GM19452 (cell line): ENCODE measurements at regions not wholly inside any gene's neighbourhood (a gene's known extent, or its start where the extent isn't known, plus 50 kb on each side); places are given as distances from the start of the nearest gene placed in this dataset.
"Not testable (repeated sequence)": the region's sequence is repeated elsewhere in the genome, so short reads cannot be mapped to it uniquely, and the experiment has no call there.

Experiments used
- ATAC-seq: cut with Tn5 transposase; IDR thresholded peaks from one replicate; pipeline ENCODE4 v1.9.1; 2021; ENCODE audit not compliant: unreplicated experiment

DNA sequence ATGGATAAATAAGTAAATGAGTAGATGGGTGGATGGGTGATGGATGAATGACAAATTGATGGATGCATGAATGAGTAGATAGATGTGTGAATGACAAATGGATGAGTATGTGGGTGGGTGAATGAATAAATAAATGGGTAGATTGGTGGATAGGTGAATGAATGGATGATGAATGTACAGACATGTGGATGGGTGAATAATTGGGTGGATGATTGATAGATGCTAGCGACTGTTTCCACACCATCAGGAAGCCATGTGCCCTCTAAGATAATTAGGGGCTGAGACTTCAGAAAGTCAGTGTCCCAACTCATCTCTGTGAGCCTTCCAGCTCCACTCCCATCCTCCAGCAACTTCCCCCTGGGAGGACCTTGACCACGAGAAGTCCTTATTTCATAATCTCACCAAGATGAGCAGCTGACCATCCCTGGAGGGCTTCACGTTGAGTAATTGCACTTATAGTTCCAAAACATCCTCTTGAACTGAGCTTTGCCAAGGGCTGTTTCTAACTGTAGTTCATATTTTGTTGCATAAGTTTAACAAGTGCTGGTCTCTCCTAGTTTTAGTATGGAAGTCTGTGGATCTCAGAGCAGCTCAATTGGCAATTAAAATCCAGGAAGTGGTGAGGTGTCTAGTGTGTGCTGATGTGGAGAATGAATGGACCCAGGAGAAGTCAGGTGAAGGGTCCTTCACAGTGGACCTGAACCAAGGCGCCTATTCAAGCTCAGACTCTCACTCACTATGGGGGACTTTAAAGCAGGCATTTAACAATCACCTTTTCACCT, 295.7 kb downstream of the ADGRD1 start:
- ATAC-seq: no peak

DNA sequence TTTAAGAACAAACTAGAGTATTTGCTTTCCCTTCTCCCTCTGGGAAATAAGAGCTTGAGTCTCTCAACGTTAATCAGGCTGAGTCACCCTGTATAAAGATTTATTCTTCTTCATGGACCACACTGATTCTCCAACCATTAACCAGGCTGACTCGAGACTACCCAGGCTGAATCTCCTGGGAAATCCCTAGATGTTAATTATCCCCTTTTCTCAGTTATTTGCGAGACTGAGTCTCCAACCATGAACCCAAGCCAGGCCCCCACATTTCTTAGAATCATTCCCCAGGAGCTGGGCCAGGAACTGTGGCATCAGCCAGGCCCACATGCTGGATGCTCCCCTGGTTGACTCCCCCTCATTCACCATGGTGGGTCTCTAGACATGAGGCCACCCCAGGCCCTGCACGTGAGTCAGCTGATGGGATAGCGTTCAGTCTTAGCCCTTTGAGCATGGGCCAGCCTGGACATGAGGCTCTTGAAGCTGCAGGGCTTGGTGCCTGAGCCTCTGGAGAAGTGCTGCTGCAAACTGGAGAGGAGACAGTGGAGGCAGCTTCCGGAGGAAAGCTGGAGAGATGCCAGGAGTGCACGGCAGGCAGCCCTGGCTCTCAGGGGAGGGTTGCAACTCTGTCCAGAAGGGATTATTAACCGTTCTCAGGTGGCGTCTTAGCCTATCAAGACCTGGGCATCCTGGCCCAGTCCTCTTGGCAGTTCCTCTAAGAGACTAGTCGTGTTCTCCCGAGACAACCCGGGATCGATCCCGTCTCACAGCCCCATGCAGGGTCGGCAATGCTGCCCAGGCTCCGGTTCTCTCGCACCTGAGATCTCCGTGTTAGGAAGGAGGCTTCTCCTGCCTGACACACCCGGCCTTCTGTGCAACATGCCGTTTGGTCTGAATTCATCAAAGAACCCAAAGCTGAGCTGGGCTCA, 296.6 kb downstream of the ADGRD1 start:
- ATAC-seq: no peak

DNA sequence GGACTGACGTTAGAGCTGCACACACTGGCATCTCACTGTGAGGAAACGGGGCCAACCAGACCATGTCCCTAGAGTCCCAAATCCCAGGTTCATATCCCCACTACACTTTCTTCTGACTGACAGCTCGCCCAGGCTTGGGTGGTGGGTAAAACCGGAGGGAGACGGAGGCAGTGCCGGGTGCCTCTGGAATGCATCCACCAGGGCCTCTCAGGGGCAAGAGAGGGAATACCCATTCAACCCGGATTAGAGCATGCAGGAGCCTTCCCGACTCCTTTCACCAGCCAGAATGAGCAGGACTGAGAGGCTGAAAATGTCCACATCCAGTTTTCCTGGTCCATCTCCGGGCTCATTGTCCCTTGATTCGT, 297.2 kb downstream of the ADGRD1 start:
- ATAC-seq: no peak

DNA sequence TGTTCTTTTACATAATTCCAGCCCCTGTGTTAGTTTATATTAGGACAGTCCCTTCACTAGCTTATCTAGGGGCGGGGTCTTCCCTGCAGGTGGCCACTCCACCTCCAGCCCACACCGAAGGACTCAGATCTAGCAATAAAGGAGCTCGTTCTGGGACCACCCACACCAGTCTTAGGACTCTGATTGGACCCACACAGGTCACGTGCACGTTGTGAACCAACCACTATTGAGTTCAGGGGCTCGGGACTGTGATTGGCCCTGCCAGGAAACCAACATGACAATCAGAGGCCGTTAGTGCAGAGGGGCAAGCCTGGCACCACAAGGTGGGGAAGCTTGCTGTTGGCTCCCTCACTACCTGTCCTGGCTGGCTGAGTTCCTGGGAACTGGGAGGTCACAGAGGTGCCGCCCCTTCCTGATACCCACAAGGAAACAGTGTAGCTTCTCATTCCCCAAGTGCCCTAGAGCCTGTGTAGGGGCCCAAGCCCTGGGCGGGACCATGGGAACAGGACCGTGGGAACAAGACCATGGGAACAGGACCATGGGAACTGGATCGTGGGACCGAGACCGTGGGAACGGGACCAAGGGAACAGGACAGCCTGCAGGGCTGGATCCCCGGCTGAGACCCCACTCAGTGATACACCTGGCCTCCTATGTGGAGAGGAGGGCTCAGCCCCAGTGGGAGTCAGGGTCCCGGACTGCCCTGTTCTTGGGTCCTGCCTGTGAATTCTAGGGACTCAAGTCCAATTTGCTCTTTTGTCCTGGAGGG, 297.8 kb downstream of the ADGRD1 start:
- ATAC-seq: no peak

DNA sequence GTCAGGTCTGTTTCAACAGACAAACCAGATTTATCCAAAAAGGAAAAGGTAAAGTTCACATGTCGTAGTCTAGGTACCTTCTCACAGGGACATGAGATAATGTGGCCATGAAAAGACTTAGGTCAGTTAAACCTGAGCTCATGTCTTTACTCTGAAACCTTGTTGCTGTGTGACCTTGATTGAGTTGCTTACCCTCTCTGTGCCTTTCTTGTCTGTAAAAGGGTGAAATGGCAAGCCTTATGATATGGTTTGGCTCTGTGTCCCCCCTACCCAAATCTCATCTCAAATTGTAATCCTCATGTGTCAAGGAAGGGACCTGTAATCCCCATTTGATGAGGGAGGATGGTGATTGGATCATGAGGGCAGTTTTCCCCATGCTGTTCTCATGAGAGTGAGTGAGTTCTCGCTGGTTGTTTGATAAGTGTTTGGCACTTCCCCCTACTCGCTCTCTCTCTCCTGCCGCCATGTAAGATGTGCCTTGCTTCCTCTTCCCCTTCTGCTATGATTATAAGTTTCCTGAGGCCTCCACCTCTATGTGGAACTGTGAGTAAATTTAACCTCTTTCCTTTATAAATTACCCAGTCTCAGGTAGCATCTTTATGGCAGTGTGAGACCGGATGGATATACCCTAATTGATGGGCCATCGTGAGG, 299.8 kb downstream of the ADGRD1 start:
- ATAC-seq: no peak

DNA sequence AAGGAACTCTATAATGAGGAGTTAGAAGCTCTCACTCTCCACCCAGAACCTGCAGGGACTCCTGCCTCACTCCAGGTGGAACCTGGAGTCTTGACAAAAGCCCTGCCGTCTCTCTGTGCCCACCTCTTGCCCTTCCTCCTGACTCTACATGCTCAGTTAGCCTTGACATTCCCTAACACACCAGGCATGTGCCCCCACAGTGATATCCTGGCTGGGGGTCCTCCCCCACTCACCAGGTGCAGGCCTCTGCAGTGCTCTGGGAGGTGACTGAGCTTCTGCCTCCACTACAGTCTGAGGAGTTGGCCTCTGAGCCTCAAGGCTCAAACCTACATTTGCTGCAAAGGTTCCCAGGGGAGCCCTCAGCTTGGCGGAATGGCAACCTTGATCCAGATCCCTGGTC, 300.7 kb downstream of the ADGRD1 start:
- ATAC-seq: no peak

DNA sequence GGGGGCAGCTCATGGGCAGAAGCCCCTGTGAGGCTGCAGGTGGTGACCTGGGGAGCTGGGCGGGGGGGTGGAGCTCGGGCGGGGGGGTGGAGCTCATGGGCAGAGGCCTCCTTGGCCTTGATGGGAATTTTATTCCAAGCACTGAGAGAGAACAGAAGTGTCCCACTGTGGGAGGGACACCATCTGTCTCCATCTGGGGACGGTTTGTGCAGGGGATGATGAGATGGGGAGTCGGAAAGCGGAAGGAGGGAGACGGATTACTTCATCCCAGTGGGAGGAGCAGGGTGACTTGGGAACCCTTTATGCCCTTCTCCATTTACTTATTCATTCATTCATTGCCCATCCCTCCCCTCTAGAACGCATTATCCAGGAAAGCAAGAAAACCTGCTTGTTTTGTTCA, 304.7 kb downstream of the ADGRD1 start:
- no peak for ATAC-seq

DNA sequence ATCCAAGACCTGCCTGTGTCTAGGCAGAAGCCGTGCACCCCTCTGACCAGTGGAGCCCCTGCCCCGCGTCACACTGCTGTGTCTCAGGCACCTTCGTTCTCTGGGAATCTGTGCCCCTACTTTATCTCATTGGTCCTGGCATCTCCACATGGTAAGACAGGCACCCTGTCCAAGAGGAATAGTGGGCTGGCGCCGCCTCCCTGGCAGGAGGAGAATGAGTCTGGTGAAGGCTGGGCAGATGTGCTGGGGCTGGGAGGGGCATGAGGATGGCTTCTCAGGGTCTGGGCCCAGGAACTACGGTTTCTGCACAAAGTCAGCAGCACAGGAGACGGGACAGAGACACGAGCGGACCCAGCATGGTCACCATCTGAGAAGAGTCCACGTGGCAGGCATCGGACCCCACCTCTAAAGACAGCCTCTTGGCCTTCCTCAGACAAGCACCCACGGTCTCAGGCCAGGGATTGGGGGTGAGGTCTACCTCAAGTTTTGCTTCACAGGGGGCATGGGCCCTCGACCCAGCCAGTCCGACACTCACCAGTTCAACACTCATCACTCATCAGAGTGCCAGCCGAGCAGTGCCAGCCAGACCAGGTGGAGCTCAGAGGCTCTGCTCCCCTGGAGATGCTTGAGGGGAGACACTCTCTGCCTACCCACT, 306.7 kb downstream of the ADGRD1 start:
- no peak for ATAC-seq

DNA sequence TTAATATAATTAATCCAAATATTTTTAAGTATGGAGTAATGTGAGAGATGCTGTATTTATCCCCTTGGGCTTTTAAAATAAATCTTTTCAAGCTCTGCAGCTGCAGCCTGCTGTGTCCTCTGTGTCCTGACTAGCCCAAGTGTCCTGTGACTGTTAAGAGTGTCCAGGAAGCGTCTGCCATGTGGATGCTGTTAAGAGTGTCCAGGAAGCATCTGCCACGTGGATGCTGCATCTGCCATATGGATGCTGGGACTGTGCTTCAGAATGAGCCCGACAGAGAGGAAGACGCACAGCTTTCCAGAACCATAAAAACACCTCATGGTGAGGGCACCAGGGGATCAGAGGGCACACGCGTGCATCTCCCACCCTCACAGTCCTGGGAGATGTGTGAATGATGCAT, 307.2 kb downstream of the ADGRD1 start:
- ATAC-seq: no peak

DNA sequence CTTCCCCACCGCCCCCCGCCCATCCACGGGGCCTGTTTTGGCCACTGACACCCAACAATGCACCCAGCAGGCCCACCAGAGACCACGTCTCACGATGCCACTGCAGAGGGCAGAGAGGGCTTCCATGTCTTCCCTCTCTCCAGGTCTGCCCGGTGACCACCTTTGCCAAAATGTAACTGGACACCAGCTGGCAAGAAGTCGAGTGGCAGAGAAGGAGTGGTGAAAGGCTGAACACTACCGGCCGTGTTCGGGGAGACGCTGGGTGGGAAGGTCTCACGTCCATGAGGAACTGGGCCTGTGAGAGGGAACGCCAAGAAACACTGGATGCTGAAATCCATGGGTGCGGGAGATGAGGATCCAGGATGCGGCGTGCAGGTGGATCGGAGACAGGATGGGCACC, 308.2 kb downstream of the ADGRD1 start:
- ATAC-seq: no peak

DNA sequence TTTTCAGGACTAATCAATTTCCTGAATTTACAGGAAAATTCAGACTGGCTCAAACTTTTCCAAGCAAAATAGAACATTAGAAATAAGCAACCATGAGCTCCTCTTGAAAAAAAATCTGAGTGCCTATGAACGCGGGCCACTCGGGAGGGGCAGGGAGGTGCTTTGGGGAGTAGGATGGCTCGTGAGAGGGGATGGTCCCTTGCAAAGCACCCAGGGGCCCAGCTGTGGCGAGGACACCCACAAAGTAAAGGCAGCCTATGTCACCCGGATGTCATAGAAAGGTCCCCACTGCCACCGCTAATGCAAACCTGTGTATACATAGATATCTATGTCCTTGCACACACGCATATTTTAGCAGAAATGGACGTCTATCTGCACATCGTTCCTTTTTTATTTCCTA, 309.9 kb downstream of the ADGRD1 start:
- ATAC-seq: no peak

DNA sequence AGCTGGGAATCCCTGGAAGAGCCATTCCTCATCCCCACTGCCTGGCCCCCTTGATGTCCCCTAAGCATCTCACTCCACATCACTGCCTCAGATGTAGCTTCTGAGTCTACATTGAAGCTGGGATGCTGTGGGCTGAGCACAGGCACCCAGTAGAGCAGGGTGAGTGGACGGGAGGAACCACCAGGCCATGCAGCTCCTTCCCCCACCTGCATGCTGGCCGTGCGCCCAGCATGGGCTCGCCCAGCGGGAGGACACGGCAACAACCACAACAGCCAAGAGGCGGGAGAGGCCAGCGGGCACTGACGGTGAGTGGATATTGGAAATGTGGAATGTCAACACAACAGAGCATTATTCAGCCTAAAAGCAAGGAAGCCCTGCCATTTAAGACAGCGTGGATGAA, 310.9 kb downstream of the ADGRD1 start:
- ATAC-seq: no peak

DNA sequence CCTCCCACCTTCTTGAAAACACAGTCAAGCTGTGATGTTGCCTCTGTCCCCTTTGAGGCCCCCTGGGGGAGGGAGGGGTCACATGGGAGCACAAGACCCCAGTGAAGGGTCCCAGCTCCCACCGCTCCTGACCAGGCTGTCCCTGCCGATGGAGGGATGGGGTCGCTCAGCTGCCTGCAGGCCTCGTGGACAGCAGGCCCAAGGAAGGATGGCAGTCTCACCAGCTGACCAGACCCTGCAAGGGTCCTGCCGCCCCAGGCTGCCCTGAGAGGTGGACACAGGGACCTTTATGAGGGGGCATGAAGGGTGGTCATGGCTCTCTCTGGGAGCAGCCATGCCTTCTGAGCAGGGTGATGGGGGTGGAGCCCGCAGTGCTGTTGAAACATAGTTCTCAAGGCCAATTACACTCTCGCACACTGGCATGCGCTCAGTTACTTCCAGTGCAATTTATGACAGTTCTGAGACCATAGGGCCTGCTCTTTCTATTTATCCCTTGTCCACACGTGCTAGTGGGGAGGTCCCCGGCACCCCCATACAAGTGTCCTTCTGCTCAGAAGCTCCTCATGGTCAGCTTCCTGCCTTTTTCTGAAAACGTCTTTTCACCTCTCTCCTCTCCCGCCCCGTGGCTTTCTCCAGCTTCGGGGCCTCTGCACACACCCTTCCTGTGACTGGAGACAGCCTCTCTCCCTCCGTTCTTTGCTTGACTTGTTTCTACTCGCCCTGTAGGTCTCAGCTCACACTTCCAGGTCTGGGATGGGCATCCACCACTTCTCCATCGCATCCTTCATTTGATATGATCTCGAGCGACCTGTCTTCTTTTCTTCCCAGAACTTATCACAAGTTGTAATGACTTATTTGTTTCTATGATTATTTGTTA, 313.1 kb downstream of the ADGRD1 start:
- no peak for ATAC-seq

DNA sequence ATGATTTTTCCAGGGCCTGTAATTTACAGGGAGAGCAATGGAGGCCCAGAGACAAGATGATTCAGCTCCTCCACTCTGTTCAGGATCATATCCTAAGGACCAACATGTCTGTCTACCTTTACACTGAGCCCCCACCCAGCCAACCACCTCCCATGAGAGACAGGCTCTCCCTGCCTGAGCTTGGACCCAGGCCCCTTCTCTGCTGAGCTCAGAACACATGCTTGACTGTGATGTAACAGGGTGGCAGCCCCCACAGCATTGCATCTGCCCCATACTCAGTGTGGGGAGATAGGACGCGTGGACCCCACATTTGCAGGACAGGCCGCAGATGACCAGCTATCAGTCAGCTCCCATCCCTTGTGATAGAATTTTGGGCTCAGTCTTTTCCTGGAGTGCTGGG, 313.9 kb downstream of the ADGRD1 start:
- no peak for ATAC-seq

DNA sequence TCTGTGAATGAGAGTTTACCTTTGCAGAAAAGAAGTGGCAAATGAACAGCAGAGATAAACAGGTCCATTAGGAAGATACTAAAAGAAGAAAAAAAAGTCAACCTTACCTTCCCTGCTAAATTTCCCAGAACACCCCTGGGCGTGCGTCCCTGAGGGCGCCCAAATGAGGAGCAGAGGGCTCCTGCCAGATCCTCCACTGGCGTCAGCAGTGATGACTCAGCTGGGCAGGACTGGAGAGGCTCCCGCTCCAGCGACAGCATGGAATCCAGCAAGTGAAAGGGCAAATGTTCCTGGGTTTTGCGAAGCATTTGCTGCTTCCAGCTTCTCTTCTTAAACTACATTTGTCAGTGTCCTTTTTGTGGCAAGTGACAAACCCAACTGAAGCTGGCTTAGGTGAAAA, 314.4 kb downstream of the ADGRD1 start:
- ATAC-seq: not testable (repeated sequence)

DNA sequence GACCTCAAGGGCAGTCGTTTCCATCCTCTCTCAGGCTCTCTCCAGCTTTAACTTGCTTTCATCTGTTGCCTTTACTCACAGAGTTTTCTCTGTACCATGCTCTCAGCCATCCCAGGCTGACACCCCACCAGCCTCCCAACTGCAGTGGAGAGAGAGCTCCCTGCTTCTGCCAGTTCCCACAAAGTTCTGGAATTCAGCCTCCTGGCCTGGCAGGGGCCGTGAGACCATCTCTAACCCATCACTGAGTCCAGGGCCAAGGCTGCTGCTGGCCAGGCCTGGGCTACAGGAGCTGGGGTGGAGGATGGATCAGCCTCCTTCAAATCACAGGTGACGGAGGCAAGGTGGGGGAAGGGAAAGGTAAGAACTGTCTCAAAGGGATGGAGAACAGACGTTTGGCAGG, 314.9 kb downstream of the ADGRD1 start:
- ATAC-seq: not testable (repeated sequence)

DNA sequence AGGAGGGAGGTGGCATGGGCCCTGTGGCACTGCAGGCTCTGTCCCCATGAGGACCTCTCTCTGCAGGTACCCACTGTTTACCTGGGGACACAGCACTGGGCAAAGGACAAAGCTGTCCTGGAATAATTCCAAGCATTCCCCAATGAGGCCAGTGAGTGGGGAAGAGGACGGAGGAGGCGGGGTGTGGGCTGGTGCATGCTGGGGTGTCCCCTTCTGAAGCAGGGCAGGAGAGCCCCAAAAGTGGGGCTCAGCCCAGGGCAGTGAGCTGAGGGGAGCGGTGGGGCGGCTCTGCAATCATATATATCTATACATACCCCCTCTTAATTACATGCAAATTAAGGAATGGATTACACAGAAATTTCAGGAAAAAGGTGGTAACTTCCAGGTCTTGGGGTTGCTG, 315.8 kb downstream of the ADGRD1 start:
- ATAC-seq: no peak

DNA sequence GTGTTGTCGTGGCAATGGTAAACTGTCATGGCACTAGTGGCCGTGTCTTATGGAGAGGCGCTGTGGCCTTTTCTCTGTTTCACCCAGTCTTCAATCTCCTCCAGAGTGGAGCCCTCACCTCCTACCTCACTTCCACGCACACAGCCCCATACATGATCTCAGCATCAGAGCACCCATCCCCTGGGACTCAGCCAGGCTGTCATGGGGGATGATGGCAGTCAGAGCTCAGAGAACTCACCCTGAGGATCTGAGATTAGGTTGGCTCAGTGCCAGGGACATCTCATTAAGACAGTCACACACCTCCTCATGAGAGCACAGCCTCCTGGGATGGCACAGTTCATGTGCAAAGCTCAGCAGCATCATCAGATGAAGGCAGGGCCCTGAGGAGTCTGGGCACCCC, 316.3 kb downstream of the ADGRD1 start:
- not testable (repeated sequence) for ATAC-seq

DNA sequence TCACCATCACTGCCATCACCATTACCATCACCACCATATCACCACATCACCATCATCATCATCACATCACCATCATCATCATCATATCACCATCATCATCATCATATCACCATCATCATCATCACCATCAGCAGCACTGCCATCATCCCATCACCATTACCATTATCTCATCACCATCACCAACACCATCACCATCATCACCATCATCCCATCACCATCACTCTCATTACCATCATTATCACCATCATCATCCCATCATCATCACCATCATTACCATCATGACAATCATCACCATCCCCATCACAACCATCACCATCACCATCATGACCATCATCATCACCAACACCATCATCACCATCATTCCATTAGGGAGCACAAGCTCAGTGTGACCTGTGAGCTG, 318.0 kb downstream of the ADGRD1 start:
- no peak for ATAC-seq
